ENCODE measurements at regions not wholly inside any gene's neighbourhood (a gene's known extent, or its start where the extent isn't known, plus 50 kb on each side); places are given as distances from the start of the nearest gene placed in this dataset.
"Not testable (repeated sequence)": the region's sequence is repeated elsewhere in the genome, so short reads cannot be mapped to it uniquely, and the experiment has no call there.

DNA sequence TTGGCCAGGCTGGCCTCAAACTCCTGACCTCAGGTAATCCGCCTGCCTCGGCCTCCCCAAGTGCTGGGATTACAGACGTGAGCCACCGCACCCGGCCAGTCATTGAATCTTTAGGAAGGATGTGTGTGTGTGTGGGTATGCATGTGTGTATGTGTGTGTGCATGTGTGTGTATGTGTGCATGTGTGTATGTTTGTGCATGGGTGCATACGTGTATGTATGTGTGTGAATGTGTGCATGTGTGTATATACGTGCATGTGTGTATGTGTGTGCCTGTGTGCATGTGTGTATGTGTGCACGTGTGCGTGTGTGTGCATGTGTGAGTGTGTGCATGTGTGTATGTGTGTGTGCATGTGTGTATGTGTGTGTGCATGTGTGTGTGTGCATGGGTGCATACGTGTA, 120.1 kb upstream of the SHH start:
- DNase-seq = not testable (repeated sequence)

DNA sequence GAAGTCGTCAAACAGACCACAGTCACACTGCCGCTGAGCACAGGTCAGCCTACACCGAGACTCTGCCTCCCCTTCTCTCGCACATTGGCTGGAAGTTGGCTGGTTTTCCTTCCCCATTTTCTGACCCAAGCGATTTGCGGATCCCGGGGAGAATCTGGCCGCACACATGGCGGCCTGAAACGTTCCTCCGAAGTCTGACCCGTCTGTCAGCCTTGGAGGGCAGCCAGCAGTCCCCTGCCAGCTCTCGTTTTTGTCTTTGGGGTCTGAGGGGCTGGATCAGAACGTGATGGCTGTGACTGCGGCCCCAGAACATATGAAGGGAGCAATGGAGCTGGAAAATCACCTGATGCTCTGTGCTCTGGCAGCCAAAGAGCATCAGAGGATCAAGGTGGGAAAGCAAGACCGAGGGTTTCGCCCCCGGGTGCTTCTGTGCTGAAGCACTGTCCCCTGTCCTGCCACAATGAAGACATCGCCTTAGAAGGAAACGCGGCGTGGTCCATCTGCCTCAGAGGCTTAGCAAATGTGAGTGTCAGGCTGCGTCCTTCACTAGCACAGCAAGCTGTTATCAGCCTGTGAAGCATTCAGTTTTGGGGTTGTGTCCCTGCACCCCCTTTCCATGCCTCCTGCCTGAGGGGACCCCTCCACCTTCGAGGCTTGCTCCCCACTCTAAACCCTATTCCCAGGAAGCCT, 119.3 kb upstream of the SHH start:
- no peak for DNase-seq

DNA sequence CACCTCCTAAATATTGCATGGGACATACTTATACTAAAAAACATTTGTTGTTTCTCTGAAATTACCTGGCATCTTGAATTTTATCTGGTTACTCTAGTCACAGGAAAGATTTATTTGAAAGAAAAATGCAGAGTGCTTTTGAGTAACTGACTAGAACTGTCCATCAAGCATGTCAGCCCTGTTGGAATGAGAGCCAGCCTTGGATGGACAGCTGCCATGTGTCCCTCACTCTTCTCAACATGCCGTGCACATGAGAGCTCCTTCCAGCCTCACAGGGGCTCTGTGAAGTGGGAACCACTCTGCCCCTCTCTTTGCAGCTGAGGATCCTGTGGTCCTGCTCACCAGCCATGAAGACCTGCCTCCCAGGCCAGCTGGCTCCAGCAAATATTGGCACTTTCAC, 118.3 kb upstream of the SHH start:
- no peak for DNase-seq

DNA sequence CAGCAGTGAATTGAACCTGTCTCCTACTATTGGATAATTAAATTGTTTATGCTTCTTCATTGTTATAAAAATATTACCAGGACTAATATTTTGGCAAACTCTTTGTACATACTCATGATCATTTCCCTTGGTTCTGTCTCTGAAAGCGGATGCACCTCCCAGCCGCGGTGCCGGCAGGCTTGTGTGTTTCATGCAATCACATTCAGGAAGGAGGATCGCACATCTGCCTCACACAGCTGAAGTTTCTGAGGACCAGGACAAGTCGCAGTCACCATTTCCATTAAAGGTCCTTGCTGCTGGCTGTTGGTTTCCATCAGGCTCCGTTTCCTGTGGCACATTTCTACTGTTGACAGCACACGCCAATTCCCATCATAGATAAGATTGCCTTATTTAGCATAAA, 117.8 kb upstream of the SHH start:
- no peak for DNase-seq

DNA sequence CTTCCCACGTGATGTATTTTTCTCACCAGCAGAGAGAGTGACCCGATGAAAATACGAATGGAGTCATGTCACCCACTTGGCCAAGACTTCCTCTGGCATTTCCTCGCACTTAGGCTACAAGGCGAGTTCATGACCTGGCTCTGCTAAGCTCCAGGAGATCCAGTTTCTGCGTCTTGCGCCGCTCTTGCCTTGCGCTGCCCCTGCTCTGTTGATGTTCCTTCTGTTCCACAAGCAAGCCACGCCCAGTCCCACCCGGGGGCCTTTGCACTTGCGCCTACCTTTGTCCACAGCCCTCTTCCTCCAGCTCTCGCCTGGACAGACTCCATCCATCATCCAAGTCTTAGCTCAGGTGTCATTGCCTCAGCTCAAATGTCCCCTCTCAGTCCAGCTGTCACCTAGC, 116.3 kb upstream of the SHH start:
- no peak for DNase-seq

DNA sequence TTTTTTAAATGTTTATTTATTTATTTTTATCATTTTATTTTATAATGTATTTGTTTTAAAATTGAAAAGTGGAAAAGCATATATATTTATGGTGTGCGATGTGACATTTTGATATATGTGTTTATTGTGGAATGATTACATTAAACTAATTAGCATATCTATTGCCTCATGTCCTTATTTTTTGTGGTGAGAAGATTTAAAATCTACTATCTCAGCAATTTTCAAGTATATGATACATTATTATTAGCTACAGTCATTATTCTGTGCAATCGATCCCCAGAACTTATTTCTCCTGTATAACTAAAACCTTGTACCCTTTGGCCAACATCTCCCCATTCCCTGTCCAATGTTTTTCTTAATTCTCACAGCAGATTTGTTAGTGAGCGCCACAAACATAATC, 115.6 kb upstream of the SHH start:
- DNase-seq = no peak

DNA sequence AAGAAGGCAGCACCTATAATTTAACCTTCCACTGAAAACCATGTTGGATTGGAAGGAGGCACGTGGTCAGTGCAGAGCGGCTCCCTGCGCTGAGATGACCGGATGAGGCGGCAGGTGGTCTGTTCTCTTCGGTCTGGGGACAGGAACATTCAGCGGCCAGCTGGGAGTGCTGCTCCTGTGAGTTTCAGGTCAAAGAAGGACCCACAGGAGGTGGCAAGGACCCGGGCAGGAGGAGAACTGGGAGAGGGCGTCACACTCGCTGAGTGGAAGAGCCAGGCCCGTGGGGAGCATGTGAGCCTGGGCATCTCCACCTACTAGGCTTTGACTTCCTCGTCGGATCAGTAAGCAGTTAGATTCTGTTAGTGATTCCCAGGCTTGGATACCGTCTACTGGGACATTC, 113.4 kb upstream of the SHH start:
- DNase-seq = no peak

DNA sequence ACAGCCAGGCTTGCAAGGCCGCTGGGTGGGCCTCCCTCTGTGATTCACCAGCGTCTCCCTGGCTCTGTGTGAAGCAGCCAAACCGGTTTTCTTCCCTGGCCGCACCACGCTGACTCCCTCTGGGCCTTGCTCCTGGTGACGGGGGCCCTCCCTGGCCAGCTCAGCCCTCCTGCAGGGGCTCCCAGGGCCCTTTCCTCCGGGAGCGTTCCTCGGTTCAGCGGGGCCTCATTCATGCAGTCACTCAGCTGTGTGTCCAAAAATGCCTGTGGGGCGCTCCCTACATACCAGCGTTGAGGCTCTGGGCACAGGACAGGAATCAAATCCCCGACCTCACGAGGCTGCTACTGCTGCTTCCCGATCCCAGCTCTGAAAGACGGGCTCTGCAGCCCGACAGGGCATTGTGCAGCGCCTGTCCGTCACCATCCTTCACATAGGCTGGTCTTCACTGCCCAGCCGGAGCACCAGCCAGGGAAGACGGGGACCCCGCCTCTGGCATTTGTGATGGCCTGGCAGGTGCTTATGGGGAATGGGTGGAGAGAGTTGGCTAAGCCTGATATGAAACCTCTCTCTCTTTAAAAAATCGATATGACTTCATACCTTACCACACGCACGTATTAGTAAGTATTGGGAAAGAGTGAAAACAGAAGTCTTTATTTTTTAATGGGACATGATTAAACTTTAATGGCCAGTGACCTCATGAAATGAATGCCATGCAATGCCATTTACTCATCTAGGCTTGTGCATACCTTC, 110.0 kb upstream of the SHH start:
- peak; percentile 95 for DNase-seq

DNA sequence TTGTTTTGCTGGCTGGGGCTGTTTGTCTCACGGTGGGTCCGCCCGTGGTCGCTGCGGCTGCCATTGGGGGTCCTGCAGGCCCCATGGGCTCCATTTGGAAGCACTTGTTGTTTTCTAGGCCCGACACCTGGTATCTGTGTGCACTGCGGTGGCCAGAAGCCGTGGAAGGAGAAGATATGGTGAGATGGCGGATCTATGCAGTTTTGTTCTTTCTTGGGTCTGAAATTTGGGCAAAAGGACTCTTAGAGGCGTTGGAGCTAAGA, 109.5 kb upstream of the SHH start:
- no peak for DNase-seq

DNA sequence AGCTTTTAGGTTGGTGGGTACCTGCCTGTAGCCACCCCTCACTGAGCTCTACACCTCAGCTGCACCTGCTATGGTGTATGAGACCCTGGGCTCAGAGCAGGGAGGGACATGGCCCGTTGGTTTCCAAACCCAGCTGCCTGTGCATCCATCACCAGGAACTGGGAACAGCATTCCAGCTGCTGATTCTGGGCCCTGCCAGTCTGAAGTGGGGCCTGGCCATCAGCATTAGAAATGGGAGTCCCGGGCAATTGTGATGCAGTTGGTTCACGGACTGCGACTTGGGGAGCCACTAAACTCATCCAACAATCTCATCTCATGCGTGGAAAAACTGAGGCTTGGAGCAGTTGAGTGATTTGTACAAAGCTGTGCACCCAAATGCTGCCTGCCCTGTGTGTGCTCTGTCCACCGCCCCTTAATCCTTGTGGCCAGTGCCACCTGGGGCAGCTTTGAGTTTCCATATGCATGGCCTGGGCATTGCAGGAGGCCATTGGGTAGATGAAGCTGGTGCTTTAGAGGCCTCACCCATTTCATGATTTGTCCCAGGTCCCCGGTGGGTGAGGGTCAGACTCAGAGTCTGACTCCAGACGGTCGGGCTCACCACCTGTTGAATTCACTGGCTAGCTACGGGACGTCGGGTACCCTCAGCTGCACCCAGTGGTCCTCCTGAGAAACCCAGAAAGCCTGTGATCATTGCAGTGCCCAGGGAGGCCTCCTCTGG, 109.0 kb upstream of the SHH start:
- DNase-seq = no peak

DNA sequence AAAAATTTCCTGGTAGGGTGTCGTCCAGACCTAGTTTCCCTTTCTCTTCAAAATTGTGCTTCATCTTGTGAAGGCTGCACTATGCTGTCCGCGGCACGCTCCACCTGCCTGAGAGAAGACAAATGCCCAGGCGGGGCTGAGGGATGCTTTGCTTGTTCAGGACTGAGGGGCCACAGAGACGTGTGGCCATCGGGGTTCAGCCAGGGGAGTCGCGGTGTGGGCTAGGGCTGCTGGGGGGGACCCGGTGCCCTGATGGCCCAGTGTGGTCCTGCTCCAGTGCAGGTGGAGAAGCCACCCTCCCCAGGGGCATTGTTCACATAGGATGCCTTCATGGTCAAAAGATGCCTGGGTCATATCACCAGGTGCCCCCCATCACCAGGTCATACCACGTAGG, 107.8 kb upstream of the SHH start:
- no peak for DNase-seq

DNA sequence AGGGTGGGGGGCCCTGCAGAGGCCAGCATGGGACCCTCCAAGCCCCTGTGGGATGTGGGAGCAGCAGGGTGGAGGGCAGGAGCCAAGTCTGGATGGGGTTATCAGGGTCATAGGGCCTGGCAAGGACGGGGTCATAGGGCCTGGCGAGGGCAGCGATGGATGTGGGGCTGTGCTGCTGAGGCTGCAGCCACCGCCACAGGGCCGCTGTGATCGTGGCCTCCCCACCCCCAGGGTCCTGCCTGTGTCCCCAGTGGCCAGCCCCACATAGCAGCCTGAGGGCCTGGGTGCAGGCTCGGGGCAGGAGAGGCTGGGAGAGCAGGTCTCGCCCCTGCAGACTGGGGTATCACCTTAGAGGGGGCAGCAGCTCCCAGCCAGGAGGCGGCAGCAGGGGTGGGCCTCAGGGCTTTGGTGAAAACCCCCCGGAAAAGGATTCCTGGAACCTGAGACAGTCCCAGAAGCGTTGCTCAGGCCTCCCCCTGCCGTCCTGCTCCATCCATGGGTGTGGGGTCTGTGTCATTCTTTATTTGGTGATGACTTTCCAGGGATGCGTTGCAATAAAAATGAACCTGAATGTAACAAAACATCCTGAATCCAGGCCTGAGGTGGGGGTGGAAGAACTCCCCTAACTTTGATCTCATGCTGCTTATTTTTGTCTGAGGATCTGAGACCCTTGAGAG, 107.3 kb upstream of the SHH start:
- no peak for DNase-seq

DNA sequence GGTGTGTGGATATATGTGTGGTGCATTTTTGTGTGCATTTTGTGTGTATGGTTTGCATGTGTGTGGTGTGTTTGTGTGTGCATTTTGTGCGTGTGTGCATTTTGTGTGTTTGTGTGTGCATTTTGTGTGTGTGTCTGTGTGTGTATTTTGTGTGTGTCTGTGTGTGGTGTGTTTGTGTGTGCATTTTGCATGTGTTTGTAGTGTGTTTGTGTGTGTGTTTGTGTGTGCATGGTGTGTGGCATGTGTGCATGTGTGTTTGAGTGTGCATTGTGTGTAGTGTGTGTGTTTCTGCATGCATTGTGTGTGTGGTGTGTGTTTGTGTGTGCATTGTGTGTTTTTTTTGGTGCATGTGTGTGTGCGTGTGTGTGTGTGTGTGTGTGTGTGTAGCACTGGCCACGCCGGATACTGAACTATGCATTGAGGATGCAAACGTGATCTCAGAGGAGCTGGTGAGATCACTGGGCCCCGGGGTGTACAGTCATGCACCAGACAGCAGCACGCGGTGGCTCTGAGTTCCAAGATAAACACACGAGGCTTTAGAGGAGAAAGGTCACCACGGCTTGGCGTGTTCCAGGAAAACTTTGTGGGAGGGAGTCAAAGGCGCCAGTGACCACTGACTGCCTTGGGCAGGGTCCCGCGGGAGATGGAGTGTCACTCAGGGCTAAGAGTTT, 106.6 kb upstream of the SHH start:
- peak; percentile 65 for DNase-seq

DNA sequence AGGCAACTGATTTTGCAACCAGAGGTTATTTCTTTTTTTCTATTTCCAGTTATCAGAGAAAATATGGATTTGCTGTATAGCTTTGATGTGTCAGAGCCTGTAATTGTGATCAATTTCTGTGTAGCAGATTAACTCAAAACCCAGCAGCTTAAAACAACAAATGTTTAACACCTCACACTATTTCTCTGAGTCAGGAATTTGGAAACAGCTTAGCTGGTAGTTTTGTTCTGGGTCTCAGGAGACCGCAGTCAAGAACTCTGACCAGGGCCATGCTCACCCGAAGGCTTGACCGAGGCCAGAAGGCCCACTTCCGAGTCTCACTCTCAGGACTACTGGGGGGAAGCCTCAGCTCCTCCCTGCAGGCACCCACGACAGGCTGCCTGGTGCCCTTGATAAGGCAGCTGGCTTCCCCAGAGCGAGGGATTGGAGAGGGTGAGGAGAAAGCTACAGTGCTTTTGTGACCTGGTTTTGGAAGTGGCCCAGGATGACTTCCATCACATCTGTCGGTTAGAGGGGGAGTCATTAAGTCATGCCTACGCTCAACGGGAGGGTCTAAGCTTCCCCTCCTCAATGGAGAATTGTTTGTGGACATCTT, 105.7 kb upstream of the SHH start:
- no peak for DNase-seq

DNA sequence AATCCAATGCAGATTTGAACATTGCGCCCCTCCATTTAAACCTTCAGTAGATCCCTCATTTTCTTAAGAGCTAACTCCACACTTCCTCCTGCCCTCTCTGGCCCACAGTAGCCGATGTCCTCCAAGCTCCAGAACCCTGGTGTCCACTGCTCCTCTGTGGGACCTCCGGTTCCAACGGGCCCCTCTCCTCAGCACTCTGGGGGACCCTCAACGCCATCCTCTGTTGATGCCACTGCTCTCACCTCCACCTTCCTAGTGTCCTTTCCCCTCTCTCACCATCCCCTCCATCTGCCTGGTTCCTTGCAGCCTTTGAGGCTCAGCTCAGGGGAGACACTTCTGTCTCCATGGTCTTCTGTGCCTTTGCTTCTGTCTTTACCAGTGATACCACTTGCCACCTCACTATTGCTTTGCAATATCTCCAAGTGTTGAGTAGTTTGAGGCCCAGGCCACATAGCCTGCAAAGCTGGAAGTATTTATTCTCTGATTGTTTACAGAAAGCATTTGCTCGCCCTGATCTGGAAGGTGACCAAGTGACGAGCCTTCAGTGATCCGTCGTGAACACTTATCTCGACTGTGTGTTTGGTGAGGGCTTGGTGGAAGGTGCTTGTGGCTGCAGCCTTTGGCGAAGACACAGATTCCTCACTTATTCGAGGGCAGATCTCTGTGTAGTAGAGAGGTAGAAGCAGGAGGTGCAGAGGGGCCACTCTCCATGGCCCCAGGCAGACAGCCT, 104.8 kb upstream of the SHH start:
- no peak for DNase-seq

DNA sequence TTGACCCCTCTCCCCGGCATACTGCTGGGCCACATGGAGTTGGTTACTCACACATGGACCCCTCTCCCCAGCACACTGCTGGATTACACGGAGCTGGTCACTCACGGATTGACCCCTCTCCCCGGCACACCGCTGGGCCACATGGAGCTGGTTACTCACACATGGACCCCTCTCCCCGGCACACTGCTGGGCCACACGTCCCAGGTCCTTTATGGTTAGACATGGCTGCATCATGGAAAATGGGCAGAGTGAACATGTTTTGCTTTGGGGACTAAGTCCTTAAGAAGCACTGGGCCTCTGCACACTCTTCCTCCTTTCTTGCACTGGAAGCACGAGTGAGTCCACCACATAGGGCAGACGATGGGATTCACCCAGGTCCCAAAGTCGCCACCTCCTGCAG, 102.1 kb upstream of the SHH start:
- no peak for DNase-seq

DNA sequence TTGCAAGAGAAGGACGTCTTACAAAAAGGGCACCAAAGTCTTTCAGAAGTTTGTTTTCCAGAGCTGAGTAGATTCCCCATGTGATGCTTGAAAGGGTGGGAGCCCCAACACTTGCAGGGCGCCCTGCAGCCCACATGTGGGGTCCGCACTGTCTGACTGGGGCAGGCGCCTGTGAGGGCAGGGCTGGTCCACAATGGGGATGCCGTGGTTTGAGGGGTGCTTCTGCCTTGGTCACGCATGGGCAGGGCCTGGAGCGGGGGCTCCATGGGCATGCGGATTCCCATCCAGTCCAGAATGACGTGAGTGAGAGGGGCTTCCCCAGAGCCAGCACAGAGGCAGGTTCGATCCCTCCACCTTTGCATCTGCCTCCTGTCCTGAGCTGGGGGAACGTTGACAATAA, 101.5 kb upstream of the SHH start:
- DNase-seq = no peak

DNA sequence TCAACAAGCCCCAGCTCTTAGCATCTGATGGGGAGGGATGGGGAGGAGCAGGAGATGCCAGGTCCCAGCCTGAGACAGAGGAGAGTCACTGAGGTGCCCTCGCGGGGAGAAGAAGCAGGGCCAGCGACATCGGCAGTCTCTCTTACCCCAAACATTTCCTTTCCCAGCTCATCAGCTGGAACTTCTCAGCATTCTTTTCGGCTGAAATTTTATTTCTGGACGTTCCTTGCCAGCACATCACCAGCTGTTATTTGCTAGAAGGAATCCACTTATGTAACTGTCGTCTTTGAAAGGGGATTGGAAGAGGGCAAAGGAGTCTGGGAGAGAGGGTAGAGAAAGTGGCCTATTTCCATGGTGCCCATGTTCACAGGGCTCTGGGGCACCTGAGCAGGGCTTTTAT, 101.0 kb upstream of the SHH start:
- no peak for DNase-seq

DNA sequence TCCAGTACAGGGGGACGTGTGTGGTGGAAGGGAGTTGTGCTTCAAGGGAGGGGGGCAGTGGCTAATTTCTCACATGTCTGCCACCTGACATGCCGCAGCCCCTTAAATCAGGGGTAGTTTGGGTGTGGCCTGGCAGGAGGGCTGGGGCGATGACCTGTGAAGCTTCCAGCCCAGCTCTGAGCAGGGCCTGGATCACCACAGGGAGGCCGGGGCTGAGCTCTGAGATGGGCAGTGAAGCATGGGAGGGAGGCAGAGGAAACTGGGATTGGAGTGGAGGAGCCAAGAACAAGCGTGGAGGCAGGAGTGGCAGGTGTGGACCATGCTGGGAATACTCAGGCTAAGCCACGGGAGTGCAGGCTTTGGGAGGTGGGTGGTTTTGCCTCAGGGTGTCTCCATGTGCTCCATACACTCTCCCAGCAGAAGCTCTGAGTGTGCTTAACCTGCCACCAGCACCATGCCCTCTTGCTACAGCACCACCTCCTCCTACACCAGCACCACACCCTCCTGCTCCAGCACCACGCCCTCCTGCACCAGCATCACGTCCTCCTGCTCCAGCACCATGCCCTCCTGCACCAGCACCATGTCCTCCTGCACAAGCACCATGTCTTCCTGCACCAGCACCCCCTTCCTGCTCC, 99.3 kb upstream of the SHH start:
- DNase-seq = no peak

DNA sequence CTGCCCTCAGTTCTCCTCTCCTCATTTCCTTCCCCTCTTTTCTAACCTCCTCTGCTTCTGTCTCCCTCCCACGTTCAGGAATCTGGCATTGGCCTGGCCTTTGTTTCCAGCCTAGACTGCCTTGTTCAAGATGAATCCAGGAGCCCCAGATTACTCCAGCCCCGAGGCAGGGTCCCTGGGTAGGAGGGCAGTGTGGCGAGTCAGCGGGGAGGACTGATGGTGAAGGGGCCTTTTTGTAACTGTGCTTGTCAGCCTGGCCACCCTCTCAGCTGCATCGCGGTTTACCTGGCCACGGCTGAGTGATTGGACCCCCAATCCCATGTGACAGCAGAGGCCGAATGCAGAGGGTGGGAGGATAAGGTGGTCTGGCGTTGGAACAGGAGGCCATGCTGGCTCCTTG, 96.1 kb upstream of the SHH start:
- peak; percentile 62 for DNase-seq

DNA sequence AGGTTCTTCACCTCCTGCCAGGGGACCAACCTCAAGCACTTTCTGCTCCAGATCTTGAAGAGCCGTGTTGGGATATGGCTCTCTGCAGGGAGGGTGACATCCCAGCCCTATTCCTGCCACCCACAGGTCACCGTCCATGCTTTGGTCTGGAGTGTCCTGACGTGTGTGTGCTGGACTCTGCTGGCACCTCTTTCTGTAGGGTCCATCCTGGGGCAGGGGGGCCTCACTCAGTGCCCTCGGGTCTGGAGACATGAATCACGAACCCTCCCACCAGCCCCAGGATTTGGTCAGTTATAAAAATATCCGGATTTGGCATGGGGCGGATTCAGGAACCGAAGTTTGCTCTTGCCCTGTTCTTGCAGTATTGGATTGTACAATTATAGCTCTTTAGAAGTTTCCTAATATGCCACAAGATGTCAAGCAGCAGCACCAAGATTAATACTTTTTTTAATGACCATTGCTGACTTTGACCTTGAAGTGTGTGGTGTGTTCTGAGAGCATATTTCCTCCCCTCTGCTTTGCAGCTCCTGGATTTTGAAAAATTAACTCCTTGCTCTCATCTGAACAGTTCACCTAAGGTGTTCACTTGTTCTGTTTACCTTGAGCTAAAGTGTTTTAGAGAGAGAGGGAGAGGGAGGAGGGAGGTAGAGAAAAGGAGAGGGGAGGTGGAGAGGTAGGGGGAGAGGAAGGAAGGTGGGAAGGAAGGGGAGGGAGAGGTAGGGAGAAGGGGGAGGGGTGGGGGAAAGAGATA, 95.4 kb upstream of the SHH start:
- DNase-seq = no peak
